IPS-NIHi7 (cell line): ENCODE measurements at regions not wholly inside any gene's neighbourhood (a gene's known extent, or its start where the extent isn't known, plus 50 kb on each side); places are given as distances from the start of the nearest gene placed in this dataset.

Experiments used
- DNase-seq: peaks from one replicate; pipeline ENCODE4 v3.0.0; 2012; ENCODE audit warnings: mixed read lengths; ENCODE audit errors: extremely low spot score

DNA sequence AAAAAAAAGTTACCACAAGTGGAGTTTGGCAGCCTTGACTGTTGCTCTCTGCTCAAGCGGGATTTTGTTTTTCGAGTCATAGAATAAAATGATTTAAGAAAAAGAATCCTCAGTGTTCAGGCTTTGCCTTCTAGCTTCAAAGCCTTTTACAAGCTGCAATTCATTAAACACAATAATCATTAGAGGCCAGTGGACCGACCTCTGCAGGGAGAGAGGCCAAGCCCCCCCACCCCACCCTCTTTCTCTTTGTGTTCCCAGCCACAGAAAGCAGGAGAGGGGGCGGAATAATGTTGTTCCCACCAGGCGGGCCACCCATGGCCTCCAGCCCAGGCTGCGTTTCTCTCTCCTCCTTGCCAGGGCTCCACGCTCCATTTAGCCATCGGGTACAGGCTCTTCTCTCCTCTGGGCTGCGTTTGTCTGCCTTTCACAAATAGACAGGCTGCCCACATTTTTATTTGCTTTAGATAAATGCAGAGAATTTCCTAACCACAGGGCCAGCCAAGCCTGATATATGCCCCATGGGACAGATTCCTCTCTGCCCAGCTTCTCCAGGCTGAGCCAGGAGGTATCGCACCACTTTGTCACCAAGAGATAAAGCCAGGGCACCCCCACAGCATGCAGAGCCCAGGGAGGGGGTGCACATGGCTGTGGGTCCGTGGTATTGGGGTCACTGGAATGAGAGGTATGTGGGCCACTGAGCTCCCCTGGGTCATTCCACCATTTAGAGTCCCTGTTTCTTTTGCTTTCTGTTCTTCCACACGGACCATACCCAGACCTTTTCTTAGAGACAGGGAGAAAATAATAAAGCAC, 318.8 kb downstream of the PIK3R1 start:
- DNase-seq, result peak; percentile 30

DNA sequence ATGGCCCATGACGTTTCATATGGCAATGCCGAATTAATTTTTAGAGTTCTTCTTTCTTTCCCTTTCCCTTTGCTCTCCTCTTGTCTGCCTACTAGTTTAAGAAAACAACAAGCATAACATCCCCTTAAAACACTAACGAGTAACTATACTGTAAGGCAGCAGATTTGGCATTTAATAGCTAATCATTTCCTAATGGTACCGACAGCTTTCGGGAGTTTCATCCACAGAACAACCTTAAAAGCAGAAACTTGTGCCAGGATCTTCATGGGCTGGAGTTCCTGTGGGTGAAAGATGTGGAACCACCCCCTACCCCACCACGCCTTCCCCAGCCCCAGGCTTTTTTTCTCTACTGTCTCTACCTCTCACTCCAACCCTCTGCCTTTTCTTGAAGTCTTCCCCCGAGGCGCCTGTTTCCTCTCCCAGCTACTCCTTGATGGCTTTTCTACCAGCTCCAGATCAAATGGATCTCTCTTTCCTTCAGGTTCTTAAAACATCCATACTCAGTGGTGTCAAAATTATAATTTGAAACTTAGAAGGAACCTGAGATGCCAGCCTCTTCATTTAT, 319.5 kb downstream of the PIK3R1 start:
- DNase-seq, result no peak

GRCh38 chr5:68538814-68539420, 323.4 kb downstream of the PIK3R1 start:
- no peak for DNase-seq

DNA sequence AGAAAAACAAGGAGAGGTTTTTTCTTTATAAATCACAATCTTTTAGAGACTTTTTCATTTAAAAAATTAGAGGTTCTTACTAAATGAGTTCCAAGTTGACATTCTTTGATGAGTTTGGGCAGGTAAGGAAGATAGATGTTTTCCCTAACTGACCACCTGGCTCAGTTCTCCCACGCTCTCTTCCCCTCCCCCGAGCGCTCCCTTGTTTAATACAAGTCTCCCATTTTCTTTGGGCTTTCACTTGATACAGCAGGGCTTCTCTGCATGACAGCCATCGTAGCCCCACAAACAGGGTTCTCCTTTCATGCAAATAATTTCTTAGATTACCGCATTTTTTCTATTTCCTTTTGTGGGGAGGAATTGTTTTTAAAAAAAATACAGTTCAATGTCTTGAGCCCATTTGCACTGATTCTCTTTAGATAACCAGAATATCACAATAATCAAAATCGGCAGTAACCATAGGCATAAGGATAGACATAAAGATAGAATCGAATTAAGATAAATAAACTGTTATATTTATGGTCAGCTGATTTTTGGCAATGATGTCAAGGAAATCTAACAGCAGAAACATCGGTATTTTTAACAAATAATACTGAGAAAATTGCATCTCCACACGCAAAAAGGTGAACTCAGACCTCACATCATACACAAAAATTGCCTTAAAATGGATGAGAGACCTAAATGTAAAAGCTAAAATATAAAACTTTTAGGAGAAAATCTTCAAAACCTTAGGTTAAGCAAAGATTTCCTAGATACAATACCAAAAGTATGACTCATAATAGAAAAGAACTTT, 325.4 kb downstream of the PIK3R1 start:
- no peak for DNase-seq

DNA sequence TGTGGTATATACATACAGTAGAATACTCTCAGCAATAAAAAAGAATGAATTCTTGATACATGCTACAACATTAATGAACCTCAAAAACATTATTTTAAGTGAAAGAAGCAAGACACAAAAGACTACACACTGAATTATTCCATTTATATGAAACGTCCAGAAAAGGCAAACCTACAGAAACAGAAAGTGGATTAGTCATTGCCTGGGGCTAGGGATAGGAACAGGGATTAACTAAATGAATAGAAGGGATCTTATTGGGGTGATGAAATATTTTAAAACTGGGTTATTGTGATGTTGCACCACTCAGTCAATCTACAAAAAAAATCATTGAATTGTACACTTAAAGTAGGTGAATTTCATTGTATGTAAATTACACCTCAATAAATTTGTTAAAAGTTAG, 326.7 kb downstream of the PIK3R1 start:
- no peak for DNase-seq

DNA sequence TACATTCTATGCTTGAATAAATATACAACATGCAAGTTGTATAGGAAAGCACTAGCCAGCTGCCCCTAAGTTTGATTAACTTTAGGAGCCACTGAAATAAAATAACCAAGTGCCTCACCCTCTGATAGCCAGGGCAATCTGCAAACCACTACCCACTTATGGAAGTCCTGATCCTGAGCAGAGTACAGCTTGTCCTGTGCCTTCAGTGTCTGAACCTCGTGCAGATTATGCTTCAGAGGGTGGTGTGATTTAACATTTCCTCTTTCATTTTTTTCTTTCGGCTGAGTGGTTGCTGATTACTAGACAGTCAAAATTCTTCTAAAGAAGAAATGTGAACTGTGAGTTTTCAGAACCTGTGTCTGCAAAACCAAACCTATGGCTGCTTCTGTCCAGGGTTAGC, 327.7 kb downstream of the PIK3R1 start:
- DNase-seq, result no peak

GRCh38 chr5:68544091-68544647, 328.6 kb downstream of the PIK3R1 start:
- DNase-seq, result no peak

- DNase-seq, result no peak
These were observed 329.3 kb downstream of the PIK3R1 start for GRCh38 chr5:68544648-68545552.

DNA sequence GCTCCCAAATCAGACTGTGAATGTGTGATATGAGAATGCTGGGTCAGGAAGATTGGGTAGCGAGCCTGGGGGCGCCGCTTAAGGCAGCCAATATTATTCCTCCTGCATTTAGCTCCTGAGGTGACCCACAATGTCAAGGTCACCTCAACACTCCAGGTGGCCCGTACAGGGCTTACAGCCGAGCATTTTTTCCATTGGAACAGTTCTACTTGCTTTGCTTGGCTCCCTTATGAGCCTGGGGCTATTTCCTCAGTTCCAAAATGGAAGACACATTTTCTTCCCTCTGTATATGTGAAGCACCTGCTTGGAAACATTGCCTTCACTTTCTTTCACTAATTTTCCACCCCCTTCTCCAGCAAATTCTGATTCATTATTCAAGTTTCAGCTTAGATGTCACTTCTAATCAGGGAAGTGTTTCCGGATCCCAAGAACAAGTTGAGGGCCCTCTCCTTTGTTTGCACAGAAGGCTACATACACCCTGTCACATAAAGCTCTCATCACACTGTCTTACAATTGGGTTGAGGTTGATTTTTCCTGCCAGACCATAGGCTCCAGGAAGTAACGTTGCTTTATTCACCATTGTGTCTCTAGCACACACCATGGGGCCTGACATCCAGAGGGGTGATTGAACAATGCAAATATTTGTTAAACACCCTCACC, 330.2 kb downstream of the PIK3R1 start:
- no peak for DNase-seq

DNA sequence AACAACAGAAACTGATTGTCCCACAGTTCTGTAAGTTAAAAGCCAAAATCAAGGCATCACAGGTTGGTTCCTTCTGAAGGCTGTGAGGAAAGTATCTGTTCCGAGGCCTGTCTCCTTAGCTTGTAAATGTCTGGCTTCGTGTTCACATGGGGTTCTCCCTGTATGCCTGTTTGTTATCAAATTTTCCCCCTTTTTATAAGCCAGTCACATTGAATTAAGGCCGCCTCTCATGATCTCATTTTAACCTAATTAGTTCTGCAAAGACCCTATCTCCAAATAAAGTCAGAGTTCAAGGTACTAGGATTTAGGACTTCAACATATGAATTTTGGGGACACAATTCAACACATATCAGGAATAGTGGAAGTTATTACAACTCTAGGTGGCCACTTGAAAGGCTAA, 331.5 kb downstream of the PIK3R1 start:
- DNase-seq, result no peak

GRCh38 chr5:68547622-68548021, 332.1 kb downstream of the PIK3R1 start:
- no peak for DNase-seq

GRCh38 chr5:68548959-68549676, 333.6 kb downstream of the PIK3R1 start:
- no peak for DNase-seq

DNA sequence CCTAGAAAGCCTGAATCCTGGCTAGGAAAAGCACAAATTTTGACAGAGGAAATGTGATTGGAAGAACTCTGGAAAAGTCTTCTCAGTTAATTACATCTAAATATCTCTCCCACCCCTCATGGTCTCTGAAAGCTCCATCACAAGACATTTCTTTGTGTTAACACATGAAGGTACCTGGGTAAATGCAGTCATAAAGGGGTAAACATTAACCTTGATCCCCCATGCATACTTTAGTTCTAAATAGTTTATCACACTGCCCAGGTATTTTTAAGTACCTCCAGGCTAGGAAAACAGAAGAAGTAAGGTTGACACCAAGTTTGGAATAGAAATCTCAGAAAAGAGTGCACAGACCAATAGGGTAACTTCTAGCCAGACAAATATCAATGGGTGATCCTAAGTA, 334.5 kb downstream of the PIK3R1 start:
- no peak for DNase-seq

- no peak for DNase-seq
These were observed 335.9 kb downstream of the PIK3R1 start for GRCh38 chr5:68551436-68551835.

GRCh38 chr5:68554571-68555279, 339.2 kb downstream of the PIK3R1 start:
- DNase-seq, result peak; percentile 59

DNA sequence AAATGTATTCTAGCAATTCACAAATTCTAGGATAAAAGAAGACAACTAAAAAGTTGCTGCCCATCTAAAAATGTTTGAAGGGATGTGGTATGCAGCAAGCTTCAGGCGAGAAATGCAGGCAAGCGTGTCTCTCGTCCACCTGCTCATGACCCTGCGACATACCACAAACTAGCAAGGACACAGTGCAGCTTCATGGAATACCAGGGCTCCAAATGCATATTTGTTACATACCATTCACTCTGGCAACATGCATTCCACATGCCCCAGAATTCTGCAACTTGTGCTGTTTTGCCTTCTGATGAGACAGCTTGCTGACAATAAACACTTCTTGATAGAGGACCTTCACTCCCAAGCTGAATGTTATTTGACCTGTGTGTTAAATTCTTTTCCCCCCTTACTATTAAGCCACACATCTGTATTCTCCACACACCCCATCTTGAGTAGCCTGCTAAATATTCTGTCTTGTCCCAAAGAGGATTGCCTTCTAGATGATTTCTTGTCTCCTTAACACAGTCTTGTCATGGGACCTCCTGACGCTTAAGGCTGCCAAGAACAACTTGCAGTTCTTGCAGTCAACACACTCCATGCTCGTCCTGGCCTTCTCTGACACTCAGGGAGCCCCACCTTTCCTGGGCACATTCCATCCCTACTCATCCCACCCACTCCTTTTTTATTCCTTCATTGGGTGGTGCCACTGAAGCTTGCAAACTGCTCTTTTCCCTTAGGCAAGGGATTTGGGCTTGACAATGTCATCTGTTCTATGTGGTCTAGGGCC, 340.5 kb downstream of the PIK3R1 start:
- no peak for DNase-seq

- DNase-seq, result no peak
These were observed 341.8 kb downstream of the PIK3R1 start for GRCh38 chr5:68557162-68557936.

DNA sequence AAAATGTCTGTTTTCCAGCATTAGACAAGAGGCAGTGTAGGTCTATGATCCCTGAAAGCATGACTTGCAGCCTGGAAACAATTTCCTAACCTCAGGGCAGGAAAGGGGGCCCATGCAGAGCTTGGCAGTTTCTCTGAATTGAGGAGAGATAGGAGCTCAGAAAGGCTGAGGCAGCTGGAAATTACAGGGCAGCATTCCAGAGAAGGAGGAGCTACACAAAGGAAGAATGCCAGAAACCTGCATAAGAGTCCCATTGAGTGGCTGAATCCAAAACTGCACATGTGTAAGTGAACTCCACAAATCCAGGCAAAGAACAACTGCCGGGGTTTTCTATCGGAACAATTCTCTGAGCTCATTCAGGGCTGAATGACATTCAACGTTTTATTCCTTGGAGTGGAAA, 346.8 kb downstream of the PIK3R1 start:
- DNase-seq, result no peak
